CD14-positive monocyte (primary cell): ENCODE measurements at regions not wholly inside any gene's neighbourhood (a gene's known extent, or its start where the extent isn't known, plus 50 kb on each side); places are given as distances from the start of the nearest gene placed in this dataset.

Experiments
- DNase-seq, 3 donors: peaks; one replicate each; pipeline ENCODE4 v3.0.0-alpha.2; 2011 to 2022
- H2AFZ ChIP-seq: 2 replicates; pipeline ENCODE4 v1.6.0; 2012; ENCODE audit warnings: mild to moderate bottlenecking, low read depth, low read length, inconsistent platforms; ENCODE audit not compliant: insufficient read depth, poor library complexity, severe bottlenecking
- H3K27ac ChIP-seq, 2 donors: 1 replicate in 1 of 2; 2 replicates in 1 of 2; pipeline ENCODE4 v1.5.1; 2012 to 2013; ENCODE audit warnings: low read length in 2 of 2, control low read depth in 1 of 2, inconsistent platforms in 1 of 2, low read depth in 1 of 2, mild to moderate bottlenecking in 1 of 2
- H3K27me3 ChIP-seq, 2 donors: one replicate each; pipeline versions ENCODE4 v1.6.0 to v1.6.1; 2011 to 2013; ENCODE audit warnings: low read length in 2 of 2; ENCODE audit not compliant: control insufficient read depth in 2 of 2, insufficient read depth in 2 of 2
- H3K36me3 ChIP-seq, 2 donors: replicated peaks in 1 of 2; 1 replicate in 1 of 2; 2 replicates in 1 of 2; pipeline versions ENCODE4 v1.5.1 to v1.6.1; 2012 to 2013; ENCODE audit warnings: low read length in 2 of 2, control low read depth in 1 of 2, inconsistent platforms in 1 of 2, mild to moderate bottlenecking in 1 of 2; ENCODE audit not compliant: insufficient read depth in 2 of 2, control insufficient read depth in 1 of 2
- H3K4me1 ChIP-seq, 2 donors: 1 replicate in 1 of 2; 2 replicates in 1 of 2; pipeline versions ENCODE4 v1.5.1 to v1.6.1; 2012 to 2013; ENCODE audit warnings: low read length in 2 of 2, control low read depth in 1 of 2, inconsistent platforms in 1 of 2, mild to moderate bottlenecking in 1 of 2, moderate library complexity in 1 of 2; ENCODE audit not compliant: insufficient read depth in 2 of 2, control insufficient read depth in 1 of 2
- H3K4me2 ChIP-seq: replicated peaks from 2 replicates; pipeline ENCODE3; 2012; ENCODE audit warnings: low read length, moderate library complexity, mild to moderate bottlenecking; ENCODE audit not compliant: poor library complexity, severe bottlenecking; ENCODE audit errors: extremely low read depth
- H3K4me3 ChIP-seq, 3 experiments: fragments of 200-600 bp in 1 of 3; sonication (generic) in 1 of 3; replicated peaks in 1 of 3; 1 replicate in 2 of 3; 2 replicates in 1 of 3; pipeline ENCODE4 v1.5.1; 2011 to 2013; ENCODE audit warnings: low read length in 3 of 3, mild to moderate bottlenecking in 3 of 3, control low read depth in 2 of 3, low read depth in 2 of 3, inconsistent platforms in 1 of 3, moderate library complexity in 1 of 3
- H3K79me2 ChIP-seq: 2 replicates; pipeline ENCODE4 v1.6.0; 2012; ENCODE audit warnings: mild to moderate bottlenecking, control low read depth, inconsistent platforms, low read length, moderate library complexity; ENCODE audit not compliant: insufficient read depth
- H3K9ac ChIP-seq: 2 replicates; pipeline ENCODE4 v1.6.0; 2017; ENCODE audit warnings: low read length, mild to moderate bottlenecking; ENCODE audit not compliant: insufficient read depth, poor library complexity, severe bottlenecking
- H3K9me3 ChIP-seq, 2 donors: replicated peaks in 1 of 2; 1 replicate in 1 of 2; 2 replicates in 1 of 2; pipeline versions ENCODE4 v1.5.1 to v1.6.1; 2012 to 2013; ENCODE audit warnings: low read length in 2 of 2, control low read depth in 1 of 2; ENCODE audit not compliant: control insufficient read depth in 1 of 2, insufficient read depth in 1 of 2
- H4K20me1 ChIP-seq: 2 replicates; pipeline ENCODE4 v1.6.0; 2012; ENCODE audit warnings: mild to moderate bottlenecking, low read length, control low read depth, moderate library complexity; ENCODE audit not compliant: insufficient read depth
- H3K27ac Mint-ChIP-seq, 7 donors: one replicate each; pipeline ENCODE4 v1.8.0; 2020; ENCODE audit warnings: mild to moderate bottlenecking in 7 of 7, mixed read lengths in 7 of 7, moderate library complexity in 6 of 7, inconsistent platforms in 2 of 7
- H3K27me3 Mint-ChIP-seq, 3 donors: one replicate each; pipeline ENCODE4 v1.8.0; 2021 to 2022; ENCODE audit warnings: low read depth in 3 of 3, mild to moderate bottlenecking in 3 of 3, mixed read lengths in 3 of 3, moderate library complexity in 3 of 3, inconsistent platforms in 1 of 3
- H3K36me3 Mint-ChIP-seq, 2 donors: one replicate each; pipeline ENCODE4 v1.8.0; 2020; ENCODE audit warnings: mixed read lengths in 2 of 2, inconsistent platforms in 1 of 2, mild to moderate bottlenecking in 1 of 2
- H3K4me1 Mint-ChIP-seq: one replicate; pipeline ENCODE4 v1.8.0; 2020; ENCODE audit warnings: mild to moderate bottlenecking, mixed read lengths
- H3K4me3 Mint-ChIP-seq, 2 donors: one replicate each; pipeline ENCODE4 v1.8.0; 2020; ENCODE audit warnings: mild to moderate bottlenecking in 2 of 2, mixed read lengths in 2 of 2, moderate library complexity in 1 of 2
- H3K9me3 Mint-ChIP-seq, 7 donors: one replicate each; pipeline ENCODE4 v1.8.0; 2020 to 2022; ENCODE audit warnings: mixed read lengths in 7 of 7, mild to moderate bottlenecking in 6 of 7, moderate library complexity in 6 of 7, inconsistent platforms in 2 of 7
- CTCF ChIP-seq: fragments of 200-600 bp; IDR thresholded peaks from one replicate; pipeline ENCODE4 v1.8.0; 2022; ENCODE audit warnings: antibody characterized with exemption, mild to moderate bottlenecking
- WGBS: methylation state at CpG from one replicate; pipeline ENCODE4 v1.1.5; 2013; ENCODE audit warnings: missing lambda C conversion rate; ENCODE audit not compliant: insufficient coverage; 5-methylcytosine and 5-hydroxymethylcytosine counted together
- intact Hi-C, 2 donors: fragments of 100-400 bp; cut with micrococcal nuclease; formaldehyde crosslinking; loops; one replicate each; pipeline versions ENCODE4 v1.15.0 to v1.15.1; 2023

- Histone ChIP-seq H3K27ac (no peak overlapping the region), H3K9ac (no peak overlapping the region), H3K4me2 (no peak overlapping the region), H3K27me3 (no peaks in the 10 kb centered on the region), H2AFZ (no peak overlapping the region), H3K4me3 (no peak overlapping the region), H3K79me2 (no peaks in the 10 kb centered on the region), H3K4me1 (peaks cover 15 to 20% of the 10 kb centered on the region in 2 donors), H3K36me3 (no peaks in the 10 kb centered on the region), H3K9me3 (no peaks in the 10 kb centered on the region), H4K20me1 (no peaks in the 10 kb centered on the region)
- Mint-ChIP-seq H3K27ac (peak overlapping the region in 1 of 7 donors; percentile 40), H3K9me3 (no peaks in the 10 kb centered on the region), H3K36me3 (no peaks in the 10 kb centered on the region), H3K4me3 (no peak overlapping the region), H3K4me1 (peaks cover 20% of the 10 kb centered on the region), H3K27me3 (peaks cover 0 to 5% (median 3%) of the 10 kb centered on the region in 3 donors)
- intact Hi-C loops = no loop called here
- no CpG with 5 or more reads among the region's 2 CpGs for WGBS
- DNase-seq = no peak
- TF ChIP-seq CTCF = no peak
Observed at GRCh38 chr1:182185842-182186756, 124.6 kb upstream of the ZNF648 start.

GRCh38 chr1:182185136-182185535, 123.6 kb upstream of the ZNF648 start:
- Mint-ChIP-seq H3K9me3 (no peaks in the 10 kb centered on the region), H3K4me3 (no peak overlapping the region), H3K27me3 (peaks cover 0 to 5% (median 3%) of the 10 kb centered on the region in 3 donors), H3K27ac (peak overlapping the region in 4 of 7 donors; percentile 11 to 71 (median 42)), H3K4me1 (peaks cover 20% of the 10 kb centered on the region), H3K36me3 (no peaks in the 10 kb centered on the region)
- H3K4me1 ChIP-seq = peaks cover 15 to 20% of the 10 kb centered on the region in 2 donors
- peak overlapping the region in 1 of 2 donors; percentile 47 for H3K27ac ChIP-seq
- no peaks in the 10 kb centered on the region for H3K36me3 ChIP-seq
- no peaks in the 10 kb centered on the region for H3K79me2 ChIP-seq
- WGBS = 100% methylated on average over 1 of the region's 2 CpGs
- DNase-seq = peak in 2 of 3 donors; percentile 25 to 36
- H3K4me2 ChIP-seq = no peak overlapping the region
- no peaks in the 10 kb centered on the region for H3K27me3 ChIP-seq
- H4K20me1 ChIP-seq = no peaks in the 10 kb centered on the region
- H2AFZ ChIP-seq = peak overlapping the region; percentile 27
- intact Hi-C loops = no loop called here
- H3K9ac ChIP-seq = no peak overlapping the region
- no peaks in the 10 kb centered on the region for H3K9me3 ChIP-seq
- H3K4me3 ChIP-seq = no peak overlapping the region
- no peak for TF ChIP-seq CTCF
